Trophoblast cell (in vitro differentiated cells and primary cell): ENCODE measurements at regions not wholly inside any gene's neighbourhood (a gene's known extent, or its start where the extent isn't known, plus 50 kb on each side); places are given as distances from the start of the nearest gene placed in this dataset.

ENCODE experiments used
- DNase-seq, 2 donors: peaks; one replicate each; pipeline ENCODE4 v3.0.0-alpha.2; 2016
- H2AFZ ChIP-seq: 2 replicates; pipeline ENCODE4 v1.6.1; 2013; ENCODE audit warnings: low read length, moderate library complexity, mild to moderate bottlenecking; ENCODE audit not compliant: insufficient read depth, poor library complexity
- H2AK5ac ChIP-seq: 2 replicates; pipeline ENCODE4 v1.6.1; 2013; ENCODE audit warnings: mild to moderate bottlenecking, low read length
- H2BK120ac ChIP-seq: 2 replicates; pipeline ENCODE4 v1.6.1; 2013; ENCODE audit warnings: low read length, mild to moderate bottlenecking, moderate library complexity; ENCODE audit not compliant: insufficient read depth, poor library complexity
- H2BK12ac ChIP-seq: 2 replicates; pipeline ENCODE4 v1.6.1; 2013; ENCODE audit warnings: mild to moderate bottlenecking, low read length, moderate library complexity
- H2BK5ac ChIP-seq: 2 replicates; pipeline ENCODE4 v1.6.1; 2013; ENCODE audit warnings: low read length, low read depth, moderate library complexity, mild to moderate bottlenecking; ENCODE audit not compliant: poor library complexity
- H3K14ac ChIP-seq: 2 replicates; pipeline ENCODE4 v1.6.1; 2013; ENCODE audit warnings: mild to moderate bottlenecking, low read length
- H3K18ac ChIP-seq: 2 replicates; pipeline ENCODE4 v1.6.1; 2013; ENCODE audit warnings: mild to moderate bottlenecking, low read length
- H3K23ac ChIP-seq: 2 replicates; pipeline ENCODE4 v1.6.1; 2013; ENCODE audit warnings: low read length
- H3K27ac ChIP-seq: 2 replicates; pipeline ENCODE4 v1.5.1; 2013; ENCODE audit warnings: low read depth, mild to moderate bottlenecking, inconsistent platforms, low read length, moderate library complexity
- H3K27me3 ChIP-seq: 2 replicates; pipeline ENCODE4 v1.6.1; 2013; ENCODE audit warnings: inconsistent platforms, mild to moderate bottlenecking, low read length, moderate library complexity; ENCODE audit not compliant: insufficient read depth
- H3K36me3 ChIP-seq, 2 experiments: 1 replicate in 1 of 2; 2 replicates in 1 of 2; pipeline ENCODE4 v1.6.1; 2013; ENCODE audit warnings: low read length in 2 of 2, mild to moderate bottlenecking in 2 of 2, moderate library complexity in 1 of 2; ENCODE audit not compliant: insufficient read depth in 2 of 2, control insufficient read depth in 1 of 2
- H3K4ac ChIP-seq: 2 replicates; pipeline ENCODE4 v1.6.1; 2013; ENCODE audit warnings: low read depth, mild to moderate bottlenecking, low read length, moderate library complexity
- H3K4me1 ChIP-seq, 2 experiments: 1 replicate in 1 of 2; 2 replicates in 1 of 2; pipeline ENCODE4 v1.6.1; 2013; ENCODE audit warnings: low read length in 2 of 2, mild to moderate bottlenecking in 2 of 2, moderate library complexity in 1 of 2; ENCODE audit not compliant: insufficient read depth in 2 of 2, control insufficient read depth in 1 of 2
- H3K4me2 ChIP-seq: 2 replicates; pipeline ENCODE4 v1.6.1; 2013; ENCODE audit warnings: inconsistent platforms, mild to moderate bottlenecking, low read length, moderate library complexity
- H3K4me3 ChIP-seq: 2 replicates; pipeline ENCODE4 v1.5.1; 2013; ENCODE audit warnings: mild to moderate bottlenecking, low read depth, low read length, inconsistent platforms
- H3K79me1 ChIP-seq: one replicate; pipeline ENCODE4 v1.6.1; 2013; ENCODE audit warnings: low read length
- H3K79me2 ChIP-seq: 2 replicates; pipeline ENCODE4 v1.6.1; 2013; ENCODE audit warnings: low read length, mild to moderate bottlenecking; ENCODE audit not compliant: control insufficient read depth, insufficient read depth, poor library complexity
- H3K9ac ChIP-seq: 2 replicates; pipeline ENCODE4 v1.6.1; 2013; ENCODE audit warnings: mild to moderate bottlenecking, low read length
- H3K9me3 ChIP-seq: 2 replicates; pipeline ENCODE4 v1.6.1; 2013; ENCODE audit warnings: low read depth, mild to moderate bottlenecking, control low read depth, inconsistent platforms, low read length; ENCODE audit not compliant: insufficient read depth
- H4K12ac ChIP-seq: 2 replicates; pipeline ENCODE4 v1.6.1; 2013; ENCODE audit warnings: low read depth, mild to moderate bottlenecking, low read length, moderate library complexity
- H4K8ac ChIP-seq: 2 replicates; pipeline ENCODE4 v1.6.1; 2013; ENCODE audit warnings: low read depth, mild to moderate bottlenecking, low read length, moderate library complexity
- H4K91ac ChIP-seq: one replicate; pipeline ENCODE4 v1.6.1; 2013; ENCODE audit warnings: low read depth, mild to moderate bottlenecking, low read length, moderate library complexity
- WGBS: extraction: QIAGEN DNeasy Blood & Tissue Kit; methylation state at CpG from one replicate; pipeline ENCODE4 v1.1.7; 2013; ENCODE audit warnings: missing lambda C conversion rate; ENCODE audit not compliant: insufficient read length, insufficient coverage; ENCODE audit errors: extremely low coverage; 5-methylcytosine and 5-hydroxymethylcytosine counted together

- Histone ChIP-seq H2BK12ac (no peak overlapping the region), H3K4ac (no peak overlapping the region), H3K4me1 (peaks cover 11 to 16% of the 10 kb centered on the region in 2 experiments), H3K4me3 (no peak overlapping the region), H2AK5ac (peak overlapping the region; percentile 24), H4K91ac (no peak overlapping the region), H3K23ac (no peak overlapping the region), H3K27me3 (no peaks in the 10 kb centered on the region), H2AFZ (no peak overlapping the region), H3K27ac (no peak overlapping the region), H3K36me3 (no peaks in the 10 kb centered on the region), H3K79me1 (no peaks in the 10 kb centered on the region), H4K12ac (no peak overlapping the region), H4K8ac (no peak overlapping the region), H3K18ac (no peak overlapping the region), H2BK120ac (no peak overlapping the region), H3K79me2 (no peaks in the 10 kb centered on the region), H3K9ac (no peak overlapping the region), H2BK5ac (no peak overlapping the region), H3K4me2 (no peak overlapping the region), H3K14ac (no peak overlapping the region), H3K9me3 (peaks cover 1% of the 10 kb centered on the region)
- no CpG with 5 or more reads among the region's 6 CpGs for WGBS
- DNase-seq, result no peak
These were observed 87.4 kb upstream of the HS6ST1 start for GRCh38 chr2:128405981-128406613.

- H4K91ac ChIP-seq, result peak overlapping the region; percentile 48
- WGBS, result no CpG with 5 or more reads among the region's 18 CpGs
- peak overlapping the region; percentile 17 for H3K4me3 ChIP-seq
- no peak overlapping the region for H4K12ac ChIP-seq
- H2AFZ ChIP-seq, result no peak overlapping the region
- H3K4me2 ChIP-seq, result no peak overlapping the region
- H2BK5ac ChIP-seq, result no peak overlapping the region
- H3K14ac ChIP-seq, result no peak overlapping the region
- peaks cover 11 to 16% of the 10 kb centered on the region in 2 experiments for H3K4me1 ChIP-seq
- no peak for DNase-seq
- H2BK12ac ChIP-seq, result no peak overlapping the region
- no peak overlapping the region for H3K9ac ChIP-seq
- H3K9me3 ChIP-seq, result peaks cover 1% of the 10 kb centered on the region
- no peak overlapping the region for H3K18ac ChIP-seq
- no peaks in the 10 kb centered on the region for H3K79me1 ChIP-seq
- no peak overlapping the region for H4K8ac ChIP-seq
- no peaks in the 10 kb centered on the region for H3K79me2 ChIP-seq
- no peak overlapping the region for H3K4ac ChIP-seq
- peak overlapping the region; percentile 25 for H2BK120ac ChIP-seq
- peak overlapping the region; percentile 2 for H2AK5ac ChIP-seq
- H3K27ac ChIP-seq, result no peak overlapping the region
- no peaks in the 10 kb centered on the region for H3K36me3 ChIP-seq
- H3K23ac ChIP-seq, result no peak overlapping the region
- no peaks in the 10 kb centered on the region for H3K27me3 ChIP-seq
These were observed 88.3 kb upstream of the HS6ST1 start for GRCh38 chr2:128406736-128407554.

GRCh38 chr2:128408349-128409305 is 90.0 kb upstream of the HS6ST1 start:
- Histone ChIP-seq H3K4me2 (no peak overlapping the region), H3K4me1 (peaks cover 9 to 11% of the 10 kb centered on the region in 2 experiments), H3K36me3 (no peaks in the 10 kb centered on the region), H3K4me3 (no peak overlapping the region), H3K9me3 (peaks cover 1% of the 10 kb centered on the region), H4K12ac (no peak overlapping the region), H2AK5ac (no peak overlapping the region), H3K27me3 (no peaks in the 10 kb centered on the region), H2AFZ (no peak overlapping the region), H3K4ac (no peak overlapping the region), H3K79me1 (no peaks in the 10 kb centered on the region), H4K8ac (no peak overlapping the region), H2BK5ac (no peak overlapping the region), H2BK12ac (no peak overlapping the region), H3K23ac (no peak overlapping the region), H3K14ac (no peak overlapping the region), H4K91ac (peak overlapping the region; percentile 16), H3K18ac (no peak overlapping the region), H3K27ac (no peak overlapping the region), H2BK120ac (no peak overlapping the region), H3K9ac (no peak overlapping the region), H3K79me2 (no peaks in the 10 kb centered on the region)
- WGBS, result no CpG with 5 or more reads among the region's 17 CpGs
- no peak for DNase-seq

GRCh38 chr2:128409326-128410034 is 90.8 kb upstream of the HS6ST1 start:
- Histone ChIP-seq H3K27ac (no peak overlapping the region), H3K4me2 (no peak overlapping the region), H3K4me3 (no peak overlapping the region), H2BK120ac (no peak overlapping the region), H4K8ac (no peak overlapping the region), H3K27me3 (no peaks in the 10 kb centered on the region), H3K4ac (no peak overlapping the region), H4K12ac (no peak overlapping the region), H2AK5ac (peak overlapping the region; percentile 28), H3K9ac (no peak overlapping the region), H2BK5ac (no peak overlapping the region), H3K9me3 (peaks cover 1% of the 10 kb centered on the region), H4K91ac (peak overlapping the region; percentile 8), H3K23ac (no peak overlapping the region), H3K79me1 (no peaks in the 10 kb centered on the region), H2AFZ (no peak overlapping the region), H2BK12ac (no peak overlapping the region), H3K36me3 (no peaks in the 10 kb centered on the region), H3K4me1 (peaks cover 14 to 17% of the 10 kb centered on the region in 2 experiments), H3K18ac (no peak overlapping the region), H3K79me2 (no peaks in the 10 kb centered on the region), H3K14ac (no peak overlapping the region)
- no peak for DNase-seq
- WGBS, result no CpG with 5 or more reads among the region's 9 CpGs
